ENCODE measurements at regions not wholly inside any gene's neighbourhood (a gene's known extent, or its start where the extent isn't known, plus 50 kb on each side); places are given as distances from the start of the nearest gene placed in this dataset.

DNA sequence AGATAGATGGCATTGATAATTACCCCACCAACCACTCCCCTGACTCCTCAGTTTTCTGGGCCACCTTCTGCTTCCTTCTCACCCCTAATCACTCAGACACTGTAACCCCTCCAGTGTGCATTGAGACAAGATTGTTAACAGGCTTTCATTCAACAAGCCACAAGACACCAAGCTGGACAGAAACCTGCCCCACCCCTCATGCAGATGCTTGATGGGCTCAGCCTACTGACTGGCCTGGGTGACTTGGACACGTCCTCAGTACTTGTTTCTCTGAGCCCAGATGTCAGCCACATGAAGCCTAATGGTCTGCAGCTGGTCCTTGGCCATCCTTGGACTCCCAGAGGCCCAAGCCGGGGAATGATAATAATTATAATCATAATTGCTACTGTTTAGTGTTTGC, 71.4 kb upstream of the SMIM23 start:
- Histone ChIP-seq H3K9ac (no peak overlapping the region), H4K20me1 (ENCODE audit: insufficient read depth) (no peaks in the 10 kb centered on the region), H3K27ac (no peak overlapping the region), H3K36me3 (ENCODE audit: insufficient read depth) (no peaks in the 10 kb centered on the region), H2AFZ (ENCODE audit: low read depth) (no peak overlapping the region), H3K4me2 (no peak overlapping the region), H3K4me1 (ENCODE audit: low read depth, poor library complexity, severe bottlenecking) (no peaks in the 10 kb centered on the region), H3K79me2 (ENCODE audit: insufficient read depth, low read depth) (no peaks in the 10 kb centered on the region), H3K4me3 (IDR thresholded peaks at IDR 0.05; ENCODE audit: insufficient read depth, low read depth, low read length) (no peak overlapping the region), H3K27me3 (ENCODE audit: insufficient read depth, low read depth) (no peaks in the 10 kb centered on the region)
- TF ChIP-seq CTCF (conservative IDR thresholded peaks at IDR 0.05; ENCODE audit: low read depth, low read length): no peak

DNA sequence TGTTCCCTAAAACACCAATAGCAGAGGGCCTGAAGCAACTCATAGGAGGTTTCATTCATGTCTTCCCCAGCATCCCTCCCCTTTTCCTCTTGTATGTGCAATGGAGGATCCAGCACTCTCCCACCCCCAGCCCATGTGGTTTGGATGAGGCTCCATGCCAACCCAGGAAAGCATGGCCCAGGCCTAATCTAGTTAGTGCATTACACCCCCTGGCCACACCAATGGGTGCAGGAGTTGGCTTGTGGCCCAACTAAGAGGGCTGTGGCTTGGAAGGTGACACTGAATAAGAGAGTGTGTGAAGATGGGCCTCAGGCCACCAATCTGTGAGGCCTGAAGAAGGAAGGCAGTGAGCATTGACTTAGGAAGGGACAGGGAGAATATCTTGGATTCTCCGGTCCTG, 70.8 kb upstream of the SMIM23 start:
- no peak overlapping the region for H3K4me3 ChIP-seq (IDR thresholded peaks at IDR 0.05; ENCODE audit: insufficient read depth, low read depth, low read length)
- no peak overlapping the region for H2AFZ ChIP-seq (ENCODE audit: low read depth)
- H3K4me1 ChIP-seq (ENCODE audit: low read depth, poor library complexity, severe bottlenecking): no peaks in the 10 kb centered on the region
- H3K79me2 ChIP-seq (ENCODE audit: insufficient read depth, low read depth): no peaks in the 10 kb centered on the region
- TF ChIP-seq CTCF (conservative IDR thresholded peaks at IDR 0.05; ENCODE audit: low read depth, low read length): no peak
- H3K4me2 ChIP-seq: no peak overlapping the region
- H3K27ac ChIP-seq: no peak overlapping the region
- H3K36me3 ChIP-seq (ENCODE audit: insufficient read depth): no peaks in the 10 kb centered on the region
- no peaks in the 10 kb centered on the region for H3K27me3 ChIP-seq (ENCODE audit: insufficient read depth, low read depth)
- no peak overlapping the region for H3K9ac ChIP-seq
- H4K20me1 ChIP-seq (ENCODE audit: insufficient read depth): no peaks in the 10 kb centered on the region

- H3K4me2 ChIP-seq: no peak overlapping the region
- H3K27me3 ChIP-seq (ENCODE audit: insufficient read depth, low read depth): no peaks in the 10 kb centered on the region
- no peaks in the 10 kb centered on the region for H3K79me2 ChIP-seq (ENCODE audit: insufficient read depth, low read depth)
- H3K9ac ChIP-seq: no peak overlapping the region
- no peak overlapping the region for H3K27ac ChIP-seq
- no peak overlapping the region for H2AFZ ChIP-seq (ENCODE audit: low read depth)
- H3K36me3 ChIP-seq (ENCODE audit: insufficient read depth): no peaks in the 10 kb centered on the region
- no peak overlapping the region for H3K4me3 ChIP-seq (IDR thresholded peaks at IDR 0.05; ENCODE audit: insufficient read depth, low read depth, low read length)
- TF ChIP-seq CTCF (conservative IDR thresholded peaks at IDR 0.05; ENCODE audit: low read depth, low read length): no peak
- no peaks in the 10 kb centered on the region for H3K4me1 ChIP-seq (ENCODE audit: low read depth, poor library complexity, severe bottlenecking)
- H4K20me1 ChIP-seq (ENCODE audit: insufficient read depth): no peaks in the 10 kb centered on the region
These were observed 70.1 kb upstream of the SMIM23 start for GRCh38 chr5:171715551-171715950.

- Histone ChIP-seq H3K27ac (no peak overlapping the region), H3K9ac (no peak overlapping the region), H3K4me2 (no peak overlapping the region), H3K4me3 (IDR thresholded peaks at IDR 0.05; ENCODE audit: insufficient read depth, low read depth, low read length) (no peak overlapping the region), H3K79me2 (ENCODE audit: insufficient read depth, low read depth) (no peaks in the 10 kb centered on the region), H3K4me1 (ENCODE audit: low read depth, poor library complexity, severe bottlenecking) (no peaks in the 10 kb centered on the region), H3K27me3 (ENCODE audit: insufficient read depth, low read depth) (no peaks in the 10 kb centered on the region), H3K36me3 (ENCODE audit: insufficient read depth) (no peaks in the 10 kb centered on the region), H2AFZ (ENCODE audit: low read depth) (no peak overlapping the region), H4K20me1 (ENCODE audit: insufficient read depth) (no peaks in the 10 kb centered on the region)
- no peak for TF ChIP-seq CTCF (conservative IDR thresholded peaks at IDR 0.05; ENCODE audit: low read depth, low read length)
These were observed 65.5 kb upstream of the SMIM23 start for GRCh38 chr5:171720086-171720485.

- no peak for TF ChIP-seq CTCF (conservative IDR thresholded peaks at IDR 0.05; ENCODE audit: low read depth, low read length)
- H3K27me3 ChIP-seq (ENCODE audit: insufficient read depth, low read depth): no peaks in the 10 kb centered on the region
These were observed 64.2 kb upstream of the SMIM23 start for GRCh38 chr5:171721464-171721863.

More at GRCh38 chr5:171721464-171721863, 64.2 kb upstream of the SMIM23 start:
- Histone ChIP-seq H3K79me2 (ENCODE audit: insufficient read depth, low read depth) (no peaks in the 10 kb centered on the region), H3K36me3 (ENCODE audit: insufficient read depth) (no peaks in the 10 kb centered on the region), H4K20me1 (ENCODE audit: insufficient read depth) (no peaks in the 10 kb centered on the region), H3K27ac (no peak overlapping the region), H3K4me2 (no peak overlapping the region), H3K9ac (no peak overlapping the region), H2AFZ (ENCODE audit: low read depth) (no peak overlapping the region), H3K4me3 (IDR thresholded peaks at IDR 0.05; ENCODE audit: insufficient read depth, low read depth, low read length) (no peak overlapping the region), H3K4me1 (ENCODE audit: low read depth, poor library complexity, severe bottlenecking) (no peaks in the 10 kb centered on the region)

Data from KMS-11 (cell line).